ENCODE measurements at regions not wholly inside any gene's neighbourhood (a gene's known extent, or its start where the extent isn't known, plus 50 kb on each side); places are given as distances from the start of the nearest gene placed in this dataset.

- no peak overlapping the region for H3K4me3 ChIP-seq (ENCODE audit: low read depth, low read length)
- DNase-seq (ENCODE audit: low read depth, low spot score), result no peak
- TF ChIP-seq CTCF (IDR thresholded peaks at IDR 0.05; ENCODE audit: insufficient read depth, low read length, missing control alignments), result no peak
- POLR2A ChIA-PET, result no interaction called here
- CTCF ChIA-PET, result no interaction called here
Observed at GRCh38 chr12:45102818-45103217, 51.9 kb upstream of the DBX2 start.

GRCh38 chr12:45105996-45106395 is 55.1 kb upstream of the DBX2 start:
- no peak overlapping the region for H3K4me3 ChIP-seq (ENCODE audit: low read depth, low read length)
- CTCF ChIA-PET, result no interaction called here
- no peak for DNase-seq (ENCODE audit: low read depth, low spot score)
- no peak for TF ChIP-seq CTCF (IDR thresholded peaks at IDR 0.05; ENCODE audit: insufficient read depth, low read length, missing control alignments)
- POLR2A ChIA-PET, result no interaction called here

- ChIA-PET CTCF (no interaction called here), POLR2A (no interaction called here)
- DNase-seq (ENCODE audit: low read depth, low spot score), result no peak
- TF ChIP-seq CTCF (IDR thresholded peaks at IDR 0.05; ENCODE audit: insufficient read depth, low read length, missing control alignments), result no peak
- no peak overlapping the region for H3K4me3 ChIP-seq (ENCODE audit: low read depth, low read length)
Observed at GRCh38 chr12:45112306-45112705, 61.4 kb upstream of the DBX2 start.

- POLR2A ChIA-PET, result no interaction called here
- no peak overlapping the region for H3K4me3 ChIP-seq (ENCODE audit: low read depth, low read length)
- no peak for TF ChIP-seq CTCF (IDR thresholded peaks at IDR 0.05; ENCODE audit: insufficient read depth, low read length, missing control alignments)
- no peak for DNase-seq (ENCODE audit: low read depth, low spot score)
- CTCF ChIA-PET, result no interaction called here
Observed at GRCh38 chr12:45121224-45121623, 70.3 kb upstream of the DBX2 start.

GRCh38 chr12:45122768-45123380 is 72.0 kb upstream of the DBX2 start:
- POLR2A ChIA-PET, result no interaction called here
- no peak for DNase-seq (ENCODE audit: low read depth, low spot score)

More at GRCh38 chr12:45122768-45123380, 72.0 kb upstream of the DBX2 start:
- CTCF ChIA-PET, result interaction anchor here (1.0 to 1.6 kb wide), 3 partner anchors 9 to 421 kb away, joined by 3 to 5 read pairs (median 3); no protein-coding TSS in a partner anchor
- H3K4me3 ChIP-seq (ENCODE audit: low read depth, low read length), result no peak overlapping the region
- no peak for TF ChIP-seq CTCF (IDR thresholded peaks at IDR 0.05; ENCODE audit: insufficient read depth, low read length, missing control alignments)

Data from AG04449 (cell line).